PC-3 (cell line): ENCODE measurements at regions not wholly inside any gene's neighbourhood (a gene's known extent, or its start where the extent isn't known, plus 50 kb on each side); places are given as distances from the start of the nearest gene placed in this dataset.
A peak's percentile ranks its signal among the peaks of the same experiment; 100 is the strongest.

Experiments used
- ATAC-seq: fragments of 200-7000 bp; cut with Tn5 transposase; 2 replicates; pipeline ENCODE4 v1.9.1; 2020; ENCODE audit warnings: mild to moderate bottlenecking, moderate library complexity
- BruUV-seq: library from RNA; stranded (reverse); fragments of 400-500 nt; replicated peaks from 2 replicates; lab custom pipeline; 2021; lab: Mats Ljungman, UMichigan
- CTCF ChIA-PET: fragments of 300-600 bp; sonication (Branson Sonifier 250); formaldehyde crosslinking; loops from one replicate; lab custom pipeline; 2022; ENCODE audit warnings: antibody characterized with exemption; lab: Charles Lee
- POLR2A ChIA-PET: fragments of 300-600 bp; sonication (Branson Sonifier 250); formaldehyde crosslinking; loops from one replicate; lab custom pipeline; 2022; ENCODE audit warnings: antibody characterized with exemption; ENCODE audit not compliant: unreplicated experiment; lab: Charles Lee
- DNase-seq: peaks from one replicate; pipeline ENCODE4 v3.0.0-alpha.2; 2015
- H2AFZ ChIP-seq: fragments of 300-600 bp; sonication (generic); 2 replicates; pipeline ENCODE4 v1.6.0; 2016; ENCODE audit warnings: antibody characterized with exemption, low read length
- H3F3A ChIP-seq: fragments of 300-600 bp; sonication (generic); one replicate; pipeline ENCODE4 v1.6.0; 2017; ENCODE audit warnings: antibody characterized with exemption, low read length, control low read depth, mild to moderate bottlenecking; ENCODE audit not compliant: unreplicated experiment
- H3K27ac ChIP-seq: fragments of 300-600 bp; sonication (generic); 2 replicates; pipeline ENCODE4 v1.5.1; 2016; ENCODE audit warnings: mild to moderate bottlenecking, low read length
- H3K27me3 ChIP-seq: fragments of 300-600 bp; sonication (generic); 2 replicates; pipeline ENCODE4 v1.6.1; 2016; ENCODE audit warnings: low read length, mixed read lengths
- H3K36me3 ChIP-seq: fragments of 300-600 bp; sonication (generic); 2 replicates; pipeline ENCODE4 v1.6.1; 2016; ENCODE audit warnings: low read depth, mixed run types, low read length, mixed read lengths
- H3K4me1 ChIP-seq: fragments of 300-600 bp; sonication (generic); 2 replicates; pipeline ENCODE4 v1.5.1; 2016; ENCODE audit warnings: low read length; ENCODE audit not compliant: insufficient read depth
- H3K4me2 ChIP-seq: fragments of 300-600 bp; sonication (generic); 2 replicates; pipeline ENCODE4 v1.6.0; 2016; ENCODE audit warnings: low read length
- H3K4me3 ChIP-seq: fragments of 300-600 bp; sonication (generic); 2 replicates; pipeline ENCODE4 v1.5.1; 2016; ENCODE audit warnings: mild to moderate bottlenecking, low read length, mixed read lengths
- H3K79me2 ChIP-seq: fragments of 300-600 bp; sonication (generic); 2 replicates; pipeline ENCODE4 v1.6.1; 2017; ENCODE audit warnings: low read length, mixed read lengths
- H3K9ac ChIP-seq: fragments of 300-600 bp; sonication (generic); 2 replicates; pipeline ENCODE4 v1.6.0; 2016; ENCODE audit warnings: mild to moderate bottlenecking, low read length
- H3K9me2 ChIP-seq: fragments of 300-600 bp; sonication (generic); replicated peaks from 2 replicates; pipeline ENCODE4 v1.6.1; 2016; ENCODE audit warnings: mixed run types, low read length, mixed read lengths
- H3K9me3 ChIP-seq: fragments of 300-600 bp; sonication (generic); 2 replicates; pipeline ENCODE4 v1.6.1; 2016; ENCODE audit warnings: low read length, mixed read lengths
- H4K20me1 ChIP-seq: fragments of 300-600 bp; sonication (generic); 2 replicates; pipeline ENCODE4 v1.6.1; 2016; ENCODE audit warnings: low read length, mixed read lengths
- EZH2 ChIP-seq: fragments of 300-600 bp; sonication (generic); IDR thresholded peaks from one replicate; pipeline ENCODE4 v1.6.1; 2017; ENCODE audit warnings: antibody characterized with exemption, mild to moderate bottlenecking, low read length; ENCODE audit not compliant: unreplicated experiment
- EZH2phosphoT487 ChIP-seq: fragments of 300-600 bp; sonication (generic); IDR thresholded peaks from 2 replicates; pipeline ENCODE4 v1.6.1; 2018; ENCODE audit warnings: mild to moderate bottlenecking, antibody characterized with exemption, low read length, borderline replicate concordance
- intact Hi-C: fragments of 100-400 bp; cut with micrococcal nuclease; formaldehyde crosslinking; loops from 2 replicates; pipeline ENCODE4 v1.9.0; 2023
- TF ChIP-seq, protein P1 (sequence below): fragments of 300-600 bp; sonication (generic); conservative IDR thresholded peaks from 2 replicates; pipeline ENCODE4 v1.5.1; 2017; ENCODE audit warnings: antibody characterized with exemption, low read depth, mild to moderate bottlenecking, low read length

GRCh38 chr6:106918115-106918514 is 56.4 kb downstream of the CD24 start:
- H3K36me3 ChIP-seq: no peaks in the 10 kb centered on the region
- POLR2A ChIA-PET: no interaction called here
- no peak overlapping the region for H3K4me3 ChIP-seq
- CTCF ChIA-PET: no interaction called here
- no peak overlapping the region for H3K9ac ChIP-seq
- intact Hi-C loops: loop anchor here (10.0 kb wide), 1 partner anchor 57 kb away; the partner anchor contains the start of gene CD24
- DNase-seq: no peak
- H3K9me3 ChIP-seq: no peaks in the 10 kb centered on the region
- no TSS peak for BruUV-seq
- peaks cover 8% of the 10 kb centered on the region for H3K4me1 ChIP-seq
- H3K4me2 ChIP-seq: no peak overlapping the region
- H3K79me2 ChIP-seq: no peaks in the 10 kb centered on the region
- no peak for ATAC-seq
- no peaks in the 10 kb centered on the region for H3F3A ChIP-seq
- TF ChIP-seq EZH2phosphoT487: no peak
- no peak for TF ChIP-seq EZH2
- TF ChIP-seq, protein P1, sequence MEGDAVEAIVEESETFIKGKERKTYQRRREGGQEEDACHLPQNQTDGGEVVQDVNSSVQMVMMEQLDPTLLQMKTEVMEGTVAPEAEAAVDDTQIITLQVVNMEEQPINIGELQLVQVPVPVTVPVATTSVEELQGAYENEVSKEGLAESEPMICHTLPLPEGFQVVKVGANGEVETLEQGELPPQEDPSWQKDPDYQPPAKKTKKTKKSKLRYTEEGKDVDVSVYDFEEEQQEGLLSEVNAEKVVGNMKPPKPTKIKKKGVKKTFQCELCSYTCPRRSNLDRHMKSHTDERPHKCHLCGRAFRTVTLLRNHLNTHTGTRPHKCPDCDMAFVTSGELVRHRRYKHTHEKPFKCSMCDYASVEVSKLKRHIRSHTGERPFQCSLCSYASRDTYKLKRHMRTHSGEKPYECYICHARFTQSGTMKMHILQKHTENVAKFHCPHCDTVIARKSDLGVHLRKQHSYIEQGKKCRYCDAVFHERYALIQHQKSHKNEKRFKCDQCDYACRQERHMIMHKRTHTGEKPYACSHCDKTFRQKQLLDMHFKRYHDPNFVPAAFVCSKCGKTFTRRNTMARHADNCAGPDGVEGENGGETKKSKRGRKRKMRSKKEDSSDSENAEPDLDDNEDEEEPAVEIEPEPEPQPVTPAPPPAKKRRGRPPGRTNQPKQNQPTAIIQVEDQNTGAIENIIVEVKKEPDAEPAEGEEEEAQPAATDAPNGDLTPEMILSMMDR: no peak
- H4K20me1 ChIP-seq: no peaks in the 10 kb centered on the region
- H3K27ac ChIP-seq: no peak overlapping the region
- no peak overlapping the region for H2AFZ ChIP-seq
- no peaks in the 10 kb centered on the region for H3K9me2 ChIP-seq
- H3K27me3 ChIP-seq: no peaks in the 10 kb centered on the region

GRCh38 chr6:106916891-106917290 is 57.6 kb downstream of the CD24 start:
- H2AFZ ChIP-seq: no peak overlapping the region
- H3K27ac ChIP-seq: no peak overlapping the region
- H3K4me2 ChIP-seq: no peak overlapping the region
- no peaks in the 10 kb centered on the region for H3K79me2 ChIP-seq
- H3K4me1 ChIP-seq: peaks cover 18% of the 10 kb centered on the region
- ChIA-PET POLR2A (no interaction called here), CTCF (no interaction called here)
- no peaks in the 10 kb centered on the region for H3K36me3 ChIP-seq
- no peaks in the 10 kb centered on the region for H3K9me2 ChIP-seq
- intact Hi-C loops: loop anchor here (10.0 kb wide), 1 partner anchor 58 kb away; the partner anchor contains the start of gene CD24
- no peaks in the 10 kb centered on the region for H3K27me3 ChIP-seq
- no peak overlapping the region for H3K4me3 ChIP-seq
- H3K9ac ChIP-seq: no peak overlapping the region
- DNase-seq (no peak), ATAC-seq (no peak)
- no peaks in the 10 kb centered on the region for H3F3A ChIP-seq
- H3K9me3 ChIP-seq: no peaks in the 10 kb centered on the region
- H4K20me1 ChIP-seq: no peaks in the 10 kb centered on the region
- no TSS peak for BruUV-seq
- no peak for TF ChIP-seq EZH2phosphoT487
- TF ChIP-seq, protein P1: no peak
- TF ChIP-seq EZH2: no peak

DNA sequence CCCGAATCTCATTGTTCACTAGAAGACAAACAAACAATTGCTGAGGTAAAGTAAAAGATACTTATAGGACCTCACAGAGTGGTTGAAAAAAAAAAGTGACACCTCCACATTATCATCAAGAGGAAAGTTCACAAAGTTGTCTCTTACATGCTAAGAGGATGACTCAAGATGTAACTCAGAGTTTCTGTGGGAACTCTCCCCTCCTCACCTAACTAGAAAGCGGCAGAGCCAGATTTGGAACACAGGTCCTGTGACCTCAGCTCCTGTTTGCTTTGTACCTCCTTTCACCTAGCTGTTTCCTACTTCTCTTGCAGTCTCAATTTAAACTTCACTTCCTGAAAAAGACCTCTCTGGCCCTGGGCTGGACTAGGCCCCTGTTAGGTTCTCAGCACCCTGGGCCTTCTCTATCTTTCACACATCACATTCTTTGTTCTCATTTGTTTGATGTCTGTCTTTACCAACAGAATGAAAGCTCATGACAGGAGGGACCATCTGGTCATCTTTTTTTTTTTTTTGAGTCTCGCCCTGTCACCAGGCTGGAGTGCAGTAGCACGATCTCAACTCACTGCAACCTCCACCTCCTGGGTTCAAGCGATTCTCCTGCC is 60.8 kb downstream of the CD24 start:
- no peak overlapping the region; the same call in 1 of the 2 replicates for H3K4me3 ChIP-seq
- H2AFZ ChIP-seq: 0 out of 2 replicates have a peak overlapping the region, but pooled peaks have one; percentile 50
- DNase-seq (peak; percentile 81), ATAC-seq (peak; percentile 48; the same call in 1 of the 2 replicates)
- CTCF ChIA-PET: no interaction called here
- no peaks in the 10 kb centered on the region for H3K27me3 ChIP-seq
- H3K79me2 ChIP-seq: no peaks in the 10 kb centered on the region
- no peaks in the 10 kb centered on the region for H3F3A ChIP-seq
- peak overlapping the region; percentile 93 for H3K27ac ChIP-seq
- intact Hi-C loops: loop anchor here (10.0 kb wide), 1 partner anchor 61 kb away; the partner anchor contains the start of gene CD24
- BruUV-seq: no TSS peak
- POLR2A ChIA-PET: no interaction called here
- H3K9me2 ChIP-seq: no peaks in the 10 kb centered on the region
- H3K9ac ChIP-seq: peak overlapping the region; percentile 74
- H3K4me1 ChIP-seq: peaks cover 27% of the 10 kb centered on the region
- H3K9me3 ChIP-seq: no peaks in the 10 kb centered on the region
- TF ChIP-seq EZH2phosphoT487 (no peak), EZH2 (no peak)
- TF ChIP-seq, protein P1: no peak
- no peaks in the 10 kb centered on the region for H3K36me3 ChIP-seq
- H3K4me2 ChIP-seq: peak overlapping the region; percentile 74
- no peaks in the 10 kb centered on the region for H4K20me1 ChIP-seq
